ENCODE measurements at regions not wholly inside any gene's neighbourhood (a gene's known extent, or its start where the extent isn't known, plus 50 kb on each side); places are given as distances from the start of the nearest gene placed in this dataset.

- peaks cover 31% of the 10 kb centered on the region for H3K4me1 ChIP-seq (ENCODE audit: insufficient read depth, low read length)
- no peaks in the 10 kb centered on the region for H3K79me2 ChIP-seq (ENCODE audit: insufficient read depth, low read length)
- peak overlapping the region; percentile 29 for H3K4me2 ChIP-seq (ENCODE audit: insufficient read depth, low read length)
- no peak overlapping the region for H3K4me3 ChIP-seq (ENCODE audit: insufficient read depth, low read length)
- no peaks in the 10 kb centered on the region for H4K20me1 ChIP-seq (ENCODE audit: insufficient read depth, low read length)
- DNase-seq (ENCODE audit: insufficient read length, low spot score, missing footprints), result no peak
- no peaks in the 10 kb centered on the region for H3K27me3 ChIP-seq (ENCODE audit: insufficient read depth, low read length)
- no peaks in the 10 kb centered on the region for H3K36me3 ChIP-seq (ENCODE audit: insufficient read depth, low read length)
- TF ChIP-seq, protein P1, sequence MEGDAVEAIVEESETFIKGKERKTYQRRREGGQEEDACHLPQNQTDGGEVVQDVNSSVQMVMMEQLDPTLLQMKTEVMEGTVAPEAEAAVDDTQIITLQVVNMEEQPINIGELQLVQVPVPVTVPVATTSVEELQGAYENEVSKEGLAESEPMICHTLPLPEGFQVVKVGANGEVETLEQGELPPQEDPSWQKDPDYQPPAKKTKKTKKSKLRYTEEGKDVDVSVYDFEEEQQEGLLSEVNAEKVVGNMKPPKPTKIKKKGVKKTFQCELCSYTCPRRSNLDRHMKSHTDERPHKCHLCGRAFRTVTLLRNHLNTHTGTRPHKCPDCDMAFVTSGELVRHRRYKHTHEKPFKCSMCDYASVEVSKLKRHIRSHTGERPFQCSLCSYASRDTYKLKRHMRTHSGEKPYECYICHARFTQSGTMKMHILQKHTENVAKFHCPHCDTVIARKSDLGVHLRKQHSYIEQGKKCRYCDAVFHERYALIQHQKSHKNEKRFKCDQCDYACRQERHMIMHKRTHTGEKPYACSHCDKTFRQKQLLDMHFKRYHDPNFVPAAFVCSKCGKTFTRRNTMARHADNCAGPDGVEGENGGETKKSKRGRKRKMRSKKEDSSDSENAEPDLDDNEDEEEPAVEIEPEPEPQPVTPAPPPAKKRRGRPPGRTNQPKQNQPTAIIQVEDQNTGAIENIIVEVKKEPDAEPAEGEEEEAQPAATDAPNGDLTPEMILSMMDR (IDR thresholded peaks at IDR 0.05; ENCODE audit: extremely low read depth, low read depth, low read length), result no peak
- H2AFZ ChIP-seq (ENCODE audit: low read length), result no peak overlapping the region
- no peaks in the 10 kb centered on the region for H3K9me3 ChIP-seq (ENCODE audit: low read depth, low read length)
- H3K27ac ChIP-seq (ENCODE audit: low read depth, low read length), result peak overlapping the region; percentile 58
These were observed 179.2 kb downstream of the BACH1 start for GRCh38 chr21:29477941-29478340.

GRCh38 chr21:29481081-29481480, 182.4 kb downstream of the BACH1 start:
- no peak for DNase-seq (ENCODE audit: insufficient read length, low spot score, missing footprints)
- TF ChIP-seq, protein P1 (IDR thresholded peaks at IDR 0.05; ENCODE audit: extremely low read depth, low read depth, low read length), result no peak
- H3K79me2 ChIP-seq (ENCODE audit: insufficient read depth, low read length), result no peaks in the 10 kb centered on the region
- H3K27me3 ChIP-seq (ENCODE audit: insufficient read depth, low read length), result no peaks in the 10 kb centered on the region
- no peak overlapping the region for H3K4me3 ChIP-seq (ENCODE audit: insufficient read depth, low read length)
- H3K9me3 ChIP-seq (ENCODE audit: low read depth, low read length), result no peaks in the 10 kb centered on the region
- no peaks in the 10 kb centered on the region for H4K20me1 ChIP-seq (ENCODE audit: insufficient read depth, low read length)
- no peak overlapping the region for H3K4me2 ChIP-seq (ENCODE audit: insufficient read depth, low read length)
- H2AFZ ChIP-seq (ENCODE audit: low read length), result no peak overlapping the region
- no peaks in the 10 kb centered on the region for H3K36me3 ChIP-seq (ENCODE audit: insufficient read depth, low read length)
- H3K4me1 ChIP-seq (ENCODE audit: insufficient read depth, low read length), result peaks cover 31% of the 10 kb centered on the region
- no peak overlapping the region for H3K27ac ChIP-seq (ENCODE audit: low read depth, low read length)

GRCh38 chr21:29481641-29482040, 182.9 kb downstream of the BACH1 start:
- no peaks in the 10 kb centered on the region for H3K36me3 ChIP-seq (ENCODE audit: insufficient read depth, low read length)
- peaks cover 29% of the 10 kb centered on the region for H3K4me1 ChIP-seq (ENCODE audit: insufficient read depth, low read length)
- no peak overlapping the region for H3K4me2 ChIP-seq (ENCODE audit: insufficient read depth, low read length)
- H2AFZ ChIP-seq (ENCODE audit: low read length), result no peak overlapping the region
- no peaks in the 10 kb centered on the region for H4K20me1 ChIP-seq (ENCODE audit: insufficient read depth, low read length)
- H3K79me2 ChIP-seq (ENCODE audit: insufficient read depth, low read length), result no peaks in the 10 kb centered on the region
- no peaks in the 10 kb centered on the region for H3K27me3 ChIP-seq (ENCODE audit: insufficient read depth, low read length)
- no peaks in the 10 kb centered on the region for H3K9me3 ChIP-seq (ENCODE audit: low read depth, low read length)
- peak; percentile 43 for DNase-seq (ENCODE audit: insufficient read length, low spot score, missing footprints)
- peak overlapping the region; percentile 1 for H3K27ac ChIP-seq (ENCODE audit: low read depth, low read length)
- H3K4me3 ChIP-seq (ENCODE audit: insufficient read depth, low read length), result no peak overlapping the region
- TF ChIP-seq, protein P1 (IDR thresholded peaks at IDR 0.05; ENCODE audit: extremely low read depth, low read depth, low read length), result no peak

DNA sequence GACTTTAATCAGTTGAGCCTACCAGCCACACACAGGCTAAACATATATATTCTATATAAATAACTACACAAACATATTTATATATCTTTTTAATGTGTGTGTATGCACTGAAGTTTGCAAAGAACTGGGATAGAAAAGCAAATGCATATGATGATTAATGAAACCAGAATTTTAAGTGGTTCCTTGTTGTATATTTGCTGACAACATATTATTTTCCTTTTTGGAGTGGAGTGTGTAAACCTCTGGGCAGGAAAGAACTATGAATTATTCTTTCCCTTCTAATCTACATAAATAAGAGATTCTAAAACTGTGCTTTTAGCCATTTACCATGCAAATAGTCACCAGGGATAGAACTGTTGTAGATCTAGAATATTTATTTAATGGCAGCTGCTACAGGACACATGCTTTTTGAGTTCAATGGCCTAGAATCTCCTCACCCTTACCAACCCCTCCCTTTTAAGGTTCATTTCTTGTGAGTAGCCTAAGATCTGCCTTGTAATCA, 187.6 kb downstream of the BACH1 start:
- peaks cover 11% of the 10 kb centered on the region for H3K4me1 ChIP-seq (ENCODE audit: insufficient read depth, low read length)
- H3K9me3 ChIP-seq (ENCODE audit: low read depth, low read length), result no peaks in the 10 kb centered on the region
- no peak overlapping the region for H2AFZ ChIP-seq (ENCODE audit: low read length)
- no peaks in the 10 kb centered on the region for H3K36me3 ChIP-seq (ENCODE audit: insufficient read depth, low read length)
- TF ChIP-seq, protein P1 (IDR thresholded peaks at IDR 0.05; ENCODE audit: extremely low read depth, low read depth, low read length), result no peak
- no peaks in the 10 kb centered on the region for H4K20me1 ChIP-seq (ENCODE audit: insufficient read depth, low read length)
- no peak overlapping the region for H3K4me3 ChIP-seq (ENCODE audit: insufficient read depth, low read length)
- no peak for DNase-seq (ENCODE audit: insufficient read length, low spot score, missing footprints)
- H3K79me2 ChIP-seq (ENCODE audit: insufficient read depth, low read length), result no peaks in the 10 kb centered on the region
- no peaks in the 10 kb centered on the region for H3K27me3 ChIP-seq (ENCODE audit: insufficient read depth, low read length)
- H3K4me2 ChIP-seq (ENCODE audit: insufficient read depth, low read length), result no peak overlapping the region
- no peak overlapping the region for H3K27ac ChIP-seq (ENCODE audit: low read depth, low read length)
